GM10266 (cell line): ENCODE measurements at regions not wholly inside any gene's neighbourhood (a gene's known extent, or its start where the extent isn't known, plus 50 kb on each side); places are given as distances from the start of the nearest gene placed in this dataset.

ENCODE experiments used
- DNase-seq: peaks from one replicate; pipeline ENCODE4 v3.0.0; 2012; ENCODE audit errors: extremely low spot score
- CTCF ChIP-seq: IDR thresholded peaks from 2 replicates; pipeline ENCODE4 v1.5.1; 2012; ENCODE audit warnings: mild to moderate bottlenecking, low read depth; ENCODE audit not compliant: control insufficient read depth, insufficient read depth; ENCODE audit errors: missing control alignments

GRCh38 chr2:224202281-224202865, 163.3 kb upstream of the SERPINE2 start:
- TF ChIP-seq CTCF: no peak
- DNase-seq: no peak

DNA sequence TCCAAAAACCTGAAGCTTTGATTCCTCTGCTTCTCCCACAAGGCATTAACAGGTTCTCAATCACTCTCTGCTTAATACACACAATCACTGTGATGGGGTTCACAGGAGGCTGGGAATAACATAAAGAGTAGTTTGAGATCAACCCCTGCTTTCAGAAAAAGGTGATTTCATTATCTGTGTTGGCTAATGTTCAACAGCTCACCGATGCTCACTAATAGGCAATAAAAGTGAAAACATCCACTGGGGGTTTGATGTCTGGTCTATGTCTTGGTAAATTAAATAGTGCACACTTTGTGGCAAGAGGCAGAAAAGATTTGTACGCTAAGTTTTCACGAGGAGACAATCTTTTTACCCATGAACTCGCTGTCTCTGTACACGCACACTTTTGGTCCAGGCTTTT, 159.3 kb upstream of the SERPINE2 start:
- TF ChIP-seq CTCF: no peak
- DNase-seq: no peak

DNA sequence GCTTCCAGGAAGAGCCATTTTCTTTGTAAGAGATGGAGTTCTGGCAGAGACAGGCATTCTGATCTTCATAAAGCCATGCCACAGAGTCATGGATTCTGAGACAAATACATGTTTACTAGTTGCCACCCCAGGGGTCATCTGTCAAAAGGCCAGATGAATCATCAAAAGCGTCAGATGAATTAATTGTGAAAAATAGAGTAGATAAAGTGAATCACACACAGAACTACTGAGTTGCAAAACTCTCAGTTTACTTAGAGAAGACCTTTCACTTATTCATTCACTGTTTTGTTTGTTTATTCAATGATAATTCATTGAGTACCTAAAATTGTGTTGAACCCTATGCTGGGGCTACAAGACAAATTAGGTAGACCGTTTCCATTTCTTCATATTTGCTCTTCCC, 157.7 kb upstream of the SERPINE2 start:
- no peak for DNase-seq

GRCh38 chr2:224195925-224196571, 157.0 kb upstream of the SERPINE2 start:
- no peak for DNase-seq
- no peak for TF ChIP-seq CTCF

More for the DNA sequence above, 157.7 kb upstream of the SERPINE2 start:
- TF ChIP-seq CTCF: no peak

GRCh38 chr2:224194161-224194560, 155.1 kb upstream of the SERPINE2 start:
- TF ChIP-seq CTCF: no peak
- DNase-seq: no peak

- no peak for TF ChIP-seq CTCF
These were observed 152.4 kb upstream of the SERPINE2 start for GRCh38 chr2:224191465-224191864.

GRCh38 chr2:224190936-224191270, 151.8 kb upstream of the SERPINE2 start:
- no peak for DNase-seq

More at GRCh38 chr2:224191465-224191864, 152.4 kb upstream of the SERPINE2 start:
- no peak for DNase-seq

More at GRCh38 chr2:224190936-224191270, 151.8 kb upstream of the SERPINE2 start:
- no peak for TF ChIP-seq CTCF
